Karpas-422 (cell line): ENCODE measurements at regions not wholly inside any gene's neighbourhood (a gene's known extent, or its start where the extent isn't known, plus 50 kb on each side); places are given as distances from the start of the nearest gene placed in this dataset.

Experiments
- DNase-seq: peaks from one replicate; pipeline ENCODE4 v3.0.0-alpha.2; 2015
- H2AFZ ChIP-seq: fragments of 200-600 bp; sonication (generic); 2 replicates; pipeline ENCODE4 v1.6.1; 2014; ENCODE audit warnings: antibody characterized with exemption, low read length, mixed read lengths
- H3K27ac ChIP-seq: fragments of 200-600 bp; sonication (generic); 2 replicates; pipeline ENCODE4 v1.5.1; 2014; ENCODE audit warnings: mild to moderate bottlenecking, low read length, moderate library complexity
- H3K27me3 ChIP-seq: fragments of 200-600 bp; sonication (generic); 2 replicates; pipeline ENCODE4 v1.6.1; 2014; ENCODE audit warnings: low read length, mixed read lengths
- H3K36me3 ChIP-seq: fragments of 200-600 bp; sonication (generic); 2 replicates; pipeline ENCODE4 v1.6.1; 2014; ENCODE audit warnings: low read length, mixed read lengths; ENCODE audit not compliant: insufficient read depth
- H3K4me1 ChIP-seq: fragments of 200-600 bp; sonication (generic); 2 replicates; pipeline ENCODE4 v1.6.1; 2014; ENCODE audit warnings: mild to moderate bottlenecking, low read length, mixed read lengths
- H3K4me2 ChIP-seq: fragments of 200-600 bp; sonication (generic); 2 replicates; pipeline ENCODE4 v1.6.1; 2014; ENCODE audit warnings: low read length, low read depth, mild to moderate bottlenecking; ENCODE audit not compliant: poor library complexity, severe bottlenecking
- H3K4me3 ChIP-seq: fragments of 200-600 bp; sonication (generic); 2 replicates; pipeline ENCODE4 v1.5.1; 2014; ENCODE audit warnings: mild to moderate bottlenecking, antibody characterized with exemption, low read length, mixed read lengths
- H3K79me2 ChIP-seq: fragments of 200-600 bp; sonication (generic); 2 replicates; pipeline ENCODE4 v1.6.1; 2014; ENCODE audit warnings: mild to moderate bottlenecking, low read length, mixed read lengths
- H3K9ac ChIP-seq: fragments of 200-600 bp; sonication (generic); 2 replicates; pipeline ENCODE4 v1.6.0; 2014; ENCODE audit warnings: low read length
- H3K9me2 ChIP-seq: fragments of 200-600 bp; sonication (generic), shearing (Covaris generic); replicated peaks from 2 replicates; pipeline ENCODE4 v1.6.0; 2014; ENCODE audit warnings: mild to moderate bottlenecking, low read length, moderate library complexity; ENCODE audit not compliant: insufficient read depth
- H3K9me3 ChIP-seq: fragments of 300-700, 200-600 bp; sonication (generic); 2 replicates; pipeline ENCODE4 v1.6.1; 2014; ENCODE audit warnings: low read length, mixed read lengths
- H4K20me1 ChIP-seq: fragments of 200-600 bp; sonication (generic); 2 replicates; pipeline ENCODE4 v1.6.1; 2014; ENCODE audit warnings: mild to moderate bottlenecking, antibody characterized with exemption, low read length, low read depth; ENCODE audit not compliant: insufficient read depth

- no peak overlapping the region for H3K27ac ChIP-seq
- no peak overlapping the region for H3K4me3 ChIP-seq
- H3K9me3 ChIP-seq, result no peaks in the 10 kb centered on the region
- H2AFZ ChIP-seq, result no peak overlapping the region
- no peak for DNase-seq
- H3K9ac ChIP-seq, result no peak overlapping the region
- no peaks in the 10 kb centered on the region for H3K27me3 ChIP-seq
- H4K20me1 ChIP-seq, result no peaks in the 10 kb centered on the region
- H3K79me2 ChIP-seq, result no peaks in the 10 kb centered on the region
- no peaks in the 10 kb centered on the region; the same call in 1 of the 2 replicates for H3K4me1 ChIP-seq
- H3K36me3 ChIP-seq, result no peaks in the 10 kb centered on the region
- H3K9me2 ChIP-seq, result no peaks in the 10 kb centered on the region
- no peak overlapping the region for H3K4me2 ChIP-seq
These were observed 142.5 kb downstream of the PHLDA1 start for GRCh38 chr12:75888874-75889613.

- H3K9me2 ChIP-seq, result no peaks in the 10 kb centered on the region
- H3K27me3 ChIP-seq, result no peaks in the 10 kb centered on the region
- H3K4me2 ChIP-seq, result no peak overlapping the region
- no peak overlapping the region for H3K4me3 ChIP-seq
- no peaks in the 10 kb centered on the region for H3K36me3 ChIP-seq
- no peaks in the 10 kb centered on the region for H3K79me2 ChIP-seq
- H3K4me1 ChIP-seq, result no peaks in the 10 kb centered on the region; the same call in 1 of the 2 replicates
- no peak for DNase-seq
- no peak overlapping the region for H3K9ac ChIP-seq
- no peak overlapping the region for H3K27ac ChIP-seq
- no peaks in the 10 kb centered on the region for H3K9me3 ChIP-seq
- H4K20me1 ChIP-seq, result no peaks in the 10 kb centered on the region
- no peak overlapping the region for H2AFZ ChIP-seq
These were observed 143.2 kb downstream of the PHLDA1 start for GRCh38 chr12:75888399-75888798.

- no peaks in the 10 kb centered on the region for H3K36me3 ChIP-seq
- no peak overlapping the region for H3K4me2 ChIP-seq
- no peaks in the 10 kb centered on the region for H3K9me3 ChIP-seq
- no peaks in the 10 kb centered on the region for H3K27me3 ChIP-seq
- no peak overlapping the region for H3K9ac ChIP-seq
- no peak for DNase-seq
- no peak overlapping the region for H3K4me3 ChIP-seq
- H4K20me1 ChIP-seq, result no peaks in the 10 kb centered on the region
- H2AFZ ChIP-seq, result no peak overlapping the region
- no peaks in the 10 kb centered on the region for H3K9me2 ChIP-seq
- no peaks in the 10 kb centered on the region for H3K79me2 ChIP-seq
- H3K4me1 ChIP-seq, result no peaks in the 10 kb centered on the region
- H3K27ac ChIP-seq, result no peak overlapping the region
These were observed 143.6 kb downstream of the PHLDA1 start for GRCh38 chr12:75887979-75888378.

GRCh38 chr12:75884465-75884985 lies 147.1 kb downstream of the PHLDA1 start:
- H3K36me3 ChIP-seq, result no peaks in the 10 kb centered on the region
- H2AFZ ChIP-seq, result no peak overlapping the region
- no peak overlapping the region for H3K9ac ChIP-seq
- DNase-seq, result no peak
- H3K27me3 ChIP-seq, result no peaks in the 10 kb centered on the region
- H3K79me2 ChIP-seq, result no peaks in the 10 kb centered on the region
- no peaks in the 10 kb centered on the region for H4K20me1 ChIP-seq
- no peak overlapping the region for H3K4me2 ChIP-seq
- H3K9me2 ChIP-seq, result no peaks in the 10 kb centered on the region
- no peaks in the 10 kb centered on the region for H3K4me1 ChIP-seq
- H3K27ac ChIP-seq, result no peak overlapping the region
- no peaks in the 10 kb centered on the region for H3K9me3 ChIP-seq
- H3K4me3 ChIP-seq, result no peak overlapping the region

GRCh38 chr12:75883241-75883640 lies 148.3 kb downstream of the PHLDA1 start:
- H3K9ac ChIP-seq, result no peak overlapping the region
- H3K4me1 ChIP-seq, result peaks cover 7% of the 10 kb centered on the region
- no peaks in the 10 kb centered on the region for H3K9me3 ChIP-seq
- no peaks in the 10 kb centered on the region for H4K20me1 ChIP-seq
- H3K9me2 ChIP-seq, result no peaks in the 10 kb centered on the region
- H2AFZ ChIP-seq, result no peak overlapping the region
- H3K79me2 ChIP-seq, result no peaks in the 10 kb centered on the region
- no peak for DNase-seq
- no peaks in the 10 kb centered on the region for H3K36me3 ChIP-seq
- no peak overlapping the region for H3K4me3 ChIP-seq
- no peak overlapping the region for H3K4me2 ChIP-seq
- no peaks in the 10 kb centered on the region for H3K27me3 ChIP-seq
- H3K27ac ChIP-seq, result no peak overlapping the region

GRCh38 chr12:75882421-75882820 lies 149.2 kb downstream of the PHLDA1 start:
- no peak overlapping the region for H2AFZ ChIP-seq
- no peaks in the 10 kb centered on the region for H3K79me2 ChIP-seq
- no peak overlapping the region for H3K4me3 ChIP-seq
- no peaks in the 10 kb centered on the region for H3K9me3 ChIP-seq
- H4K20me1 ChIP-seq, result no peaks in the 10 kb centered on the region
- DNase-seq, result no peak
- no peak overlapping the region for H3K9ac ChIP-seq
- H3K4me2 ChIP-seq, result no peak overlapping the region
- no peaks in the 10 kb centered on the region for H3K27me3 ChIP-seq
- no peak overlapping the region for H3K27ac ChIP-seq
- H3K4me1 ChIP-seq, result peaks cover 15% of the 10 kb centered on the region
- no peaks in the 10 kb centered on the region for H3K36me3 ChIP-seq
- no peaks in the 10 kb centered on the region for H3K9me2 ChIP-seq

GRCh38 chr12:75881920-75882319 lies 149.7 kb downstream of the PHLDA1 start:
- Histone ChIP-seq H3K36me3 (no peaks in the 10 kb centered on the region), H3K79me2 (no peaks in the 10 kb centered on the region), H3K4me1 (peaks cover 17% of the 10 kb centered on the region), H4K20me1 (no peaks in the 10 kb centered on the region), H3K9me3 (no peaks in the 10 kb centered on the region), H3K27ac (no peak overlapping the region), H3K9ac (no peak overlapping the region), H3K27me3 (no peaks in the 10 kb centered on the region), H3K4me2 (no peak overlapping the region), H3K9me2 (no peaks in the 10 kb centered on the region), H2AFZ (no peak overlapping the region), H3K4me3 (no peak overlapping the region)
- no peak for DNase-seq

- Histone ChIP-seq H2AFZ (no peak overlapping the region), H3K9ac (no peak overlapping the region), H3K79me2 (no peaks in the 10 kb centered on the region), H3K27me3 (no peaks in the 10 kb centered on the region), H3K9me2 (no peaks in the 10 kb centered on the region), H3K4me2 (no peak overlapping the region), H3K27ac (no peak overlapping the region), H3K9me3 (no peaks in the 10 kb centered on the region), H3K4me3 (no peak overlapping the region), H3K4me1 (peaks cover 17% of the 10 kb centered on the region), H3K36me3 (no peaks in the 10 kb centered on the region), H4K20me1 (no peaks in the 10 kb centered on the region)
- no peak for DNase-seq
These were observed 153.6 kb downstream of the PHLDA1 start for GRCh38 chr12:75877763-75878621.
